Omental fat pad (tissue), 3 donors: ENCODE measurements at regions not wholly inside any gene's neighbourhood (a gene's known extent, or its start where the extent isn't known, plus 50 kb on each side); places are given as distances from the start of the nearest gene placed in this dataset.

Source experiments
- ATAC-seq: fragments of 150-250 bp; one replicate; pipeline ENCODE4 v1.9.1; 2016; ENCODE audit warnings: mild to moderate bottlenecking, moderate library complexity; ENCODE audit not compliant: low FRiP score
- DNase-seq: peaks from one replicate; pipeline ENCODE4 v3.0.0-alpha.2; 2019; ENCODE audit warnings: low spot score
- CTCF ChIP-seq, 3 donors: fragments of 450-650 bp; IDR thresholded peaks; one replicate each; pipeline ENCODE4 v1.5.1; 2016 to 2017; ENCODE audit warnings: antibody characterized with exemption in 3 of 3, mild to moderate bottlenecking in 3 of 3, moderate library complexity in 2 of 3

- no peak for ATAC-seq
Measured at GRCh38 chr11:32184041-32184722, 93.3 kb downstream of the RCN1 start.

GRCh38 chr11:32184723-32185376 lies 94.0 kb downstream of the RCN1 start:
- ATAC-seq (no peak), DNase-seq (no peak)
- no peak for TF ChIP-seq CTCF (IDR thresholded peaks at IDR 0.05)

More at GRCh38 chr11:32184041-32184722, 93.3 kb downstream of the RCN1 start:
- no peak for DNase-seq
- no peak for TF ChIP-seq CTCF (IDR thresholded peaks at IDR 0.05)

GRCh38 chr11:32186118-32186517 lies 95.2 kb downstream of the RCN1 start:
- no peak for TF ChIP-seq CTCF (IDR thresholded peaks at IDR 0.05)
- DNase-seq (no peak), ATAC-seq (no peak)

GRCh38 chr11:32187111-32187510 lies 96.2 kb downstream of the RCN1 start:
- TF ChIP-seq CTCF (IDR thresholded peaks at IDR 0.05), result no peak
- ATAC-seq (no peak), DNase-seq (no peak)

- TF ChIP-seq CTCF (IDR thresholded peaks at IDR 0.05), result no peak
- ATAC-seq (no peak), DNase-seq (no peak)
Measured at GRCh38 chr11:32188785-32189184, 97.9 kb downstream of the RCN1 start.

GRCh38 chr11:32196137-32196536 lies 105.3 kb downstream of the RCN1 start:
- ATAC-seq, result no peak
- DNase-seq, result no peak
- TF ChIP-seq CTCF (IDR thresholded peaks at IDR 0.05), result no peak

- TF ChIP-seq CTCF (IDR thresholded peaks at IDR 0.05), result no peak
- ATAC-seq, result no peak
- DNase-seq, result no peak
Measured at GRCh38 chr11:32198053-32198452, 107.2 kb downstream of the RCN1 start.
